EH (cell line): ENCODE measurements at regions not wholly inside any gene's neighbourhood (a gene's known extent, or its start where the extent isn't known, plus 50 kb on each side); places are given as distances from the start of the nearest gene placed in this dataset.

ENCODE experiments used
- DNase-seq: peaks from one replicate; pipeline ENCODE4 v3.0.0-alpha.2; 2015; ENCODE audit warnings: low read depth

GRCh38 chr11:13104619-13105236 is 95.6 kb downstream of the RASSF10 start:
- no peak for DNase-seq

- no peak for DNase-seq
Measured at GRCh38 chr11:13105237-13105844, 96.2 kb downstream of the RASSF10 start.

DNA sequence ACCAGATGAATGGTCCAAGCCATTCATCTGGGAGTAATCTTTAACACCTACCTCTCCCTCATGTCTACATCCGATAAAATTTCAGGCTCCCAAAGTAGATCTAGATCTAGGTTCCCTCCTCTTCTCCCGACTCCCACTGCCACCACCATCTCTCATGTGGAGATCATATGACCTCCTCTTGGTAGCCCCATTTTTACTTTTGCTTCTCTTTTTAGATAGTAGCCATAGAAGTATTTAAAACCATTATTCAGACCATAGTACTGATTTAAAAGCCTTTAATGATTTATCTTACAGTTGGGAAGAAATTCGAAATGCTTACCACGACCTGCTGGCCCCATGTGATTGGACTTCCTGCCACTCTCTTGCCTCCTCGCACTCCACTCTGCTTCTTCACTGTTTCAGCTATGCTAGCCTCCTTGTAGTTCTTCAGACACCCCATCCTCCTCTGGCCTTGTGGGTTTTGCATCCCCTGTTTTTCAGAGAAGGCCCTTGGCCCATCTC is 98.5 kb downstream of the RASSF10 start:
- DNase-seq: no peak

GRCh38 chr11:13108416-13108815 is 99.3 kb downstream of the RASSF10 start:
- no peak for DNase-seq

DNA sequence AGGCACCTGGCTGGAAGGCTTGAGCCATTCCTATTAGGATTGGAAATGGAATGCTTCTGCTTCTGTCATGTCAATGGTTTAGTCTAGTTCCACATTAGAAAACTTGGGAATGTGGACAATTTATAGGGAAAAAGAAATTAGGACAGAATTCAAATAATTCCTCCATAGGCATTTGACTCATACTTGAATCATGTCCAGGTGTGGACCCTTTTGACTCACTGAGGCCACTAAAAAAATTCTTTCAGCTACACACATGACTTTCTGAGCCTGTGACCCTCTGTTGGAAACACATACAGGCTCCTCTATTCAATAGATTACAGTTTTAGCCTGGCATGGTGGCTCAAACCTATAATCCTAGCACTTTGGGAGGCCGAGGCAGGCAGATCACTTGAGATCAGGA is 100.5 kb downstream of the RASSF10 start:
- DNase-seq: no peak

- no peak for DNase-seq
Measured at GRCh38 chr11:13110145-13110544, 101.0 kb downstream of the RASSF10 start.

GRCh38 chr11:13110929-13111812 is 102.1 kb downstream of the RASSF10 start:
- DNase-seq: peak; percentile 43

DNA sequence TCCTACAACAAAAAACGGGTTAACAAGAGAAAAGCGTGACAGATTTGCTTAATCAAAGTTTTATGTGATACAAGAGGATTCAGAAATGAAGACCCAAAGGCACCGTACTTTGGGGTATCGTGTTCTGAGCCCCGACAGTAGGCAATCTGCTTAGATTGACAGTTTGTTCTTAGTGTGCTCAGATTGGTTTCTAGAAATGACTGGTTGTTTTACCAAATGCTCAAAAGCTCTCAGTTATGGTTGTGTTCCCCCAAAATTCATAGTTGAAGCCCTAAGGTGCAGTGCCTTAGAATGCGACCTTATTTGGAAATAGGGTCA is 102.7 kb downstream of the RASSF10 start:
- no peak for DNase-seq

- no peak for DNase-seq
Measured at GRCh38 chr11:13114566-13115379, 105.7 kb downstream of the RASSF10 start.

GRCh38 chr11:13115380-13115675 is 106.2 kb downstream of the RASSF10 start:
- no peak for DNase-seq

DNA sequence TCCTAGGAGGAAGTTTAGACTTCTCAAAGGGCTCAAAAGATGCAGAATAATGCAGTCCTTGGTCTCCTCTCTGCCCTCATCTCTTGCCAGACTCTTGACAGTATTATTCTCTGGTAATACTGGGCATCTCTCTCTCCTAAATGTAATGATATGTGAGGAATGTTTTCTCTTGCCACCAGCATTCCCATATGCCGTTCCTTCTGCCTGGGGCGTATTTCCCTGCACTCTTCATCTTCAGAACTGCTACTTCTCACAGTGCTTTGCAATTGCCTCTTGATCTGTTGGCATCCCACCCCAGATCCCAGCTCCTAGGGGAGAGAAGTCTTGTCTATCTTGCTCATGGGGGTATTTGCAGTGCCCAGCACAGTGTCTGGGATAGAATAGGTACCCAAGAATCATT is 107.4 kb downstream of the RASSF10 start:
- DNase-seq: peak; percentile 81

GRCh38 chr11:13117344-13117743 is 108.2 kb downstream of the RASSF10 start:
- peak; percentile 16 for DNase-seq

GRCh38 chr11:13118194-13118593 is 109.1 kb downstream of the RASSF10 start:
- peak; percentile 99 for DNase-seq

DNA sequence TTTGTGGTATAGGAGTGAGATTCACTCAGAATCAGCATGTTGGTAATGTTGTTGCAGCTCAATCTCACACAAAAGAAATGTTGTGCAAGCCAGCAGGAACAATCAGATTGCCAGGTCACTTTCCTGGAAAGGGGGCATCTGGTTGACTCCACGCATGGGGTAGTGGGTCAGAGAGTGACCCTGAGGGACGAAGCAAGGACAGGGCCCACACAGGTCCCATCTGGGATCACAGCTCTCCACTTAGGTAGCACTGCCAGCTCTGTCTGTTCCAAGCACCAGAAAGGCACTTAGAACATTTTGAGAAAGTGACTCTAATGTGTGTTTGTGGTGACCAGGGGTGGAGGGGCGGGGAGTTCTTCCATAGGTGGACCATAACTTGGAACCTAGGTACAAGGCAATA is 109.5 kb downstream of the RASSF10 start:
- no peak for DNase-seq

DNA sequence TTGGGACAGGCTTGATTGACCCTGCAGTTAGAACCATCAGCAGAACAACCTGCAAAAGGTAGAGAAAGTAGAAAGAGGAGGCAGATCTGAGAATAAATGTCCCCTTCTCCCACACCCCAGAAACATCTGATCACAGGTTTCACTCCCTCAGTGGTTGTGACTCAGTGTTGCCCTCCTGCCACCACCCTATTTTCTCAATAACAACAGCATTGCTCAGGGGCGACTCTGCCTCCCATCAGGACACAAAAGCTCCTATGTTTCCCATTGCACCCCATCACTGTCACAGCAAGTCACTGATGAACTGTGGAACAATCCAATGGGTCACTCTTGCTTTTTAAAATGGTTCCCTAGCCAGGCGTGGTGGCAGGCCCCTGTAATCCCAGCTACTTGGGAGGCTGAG is 110.2 kb downstream of the RASSF10 start:
- peak; percentile 40 for DNase-seq

- DNase-seq: no peak
Measured at GRCh38 chr11:13119941-13120520, 110.9 kb downstream of the RASSF10 start.

DNA sequence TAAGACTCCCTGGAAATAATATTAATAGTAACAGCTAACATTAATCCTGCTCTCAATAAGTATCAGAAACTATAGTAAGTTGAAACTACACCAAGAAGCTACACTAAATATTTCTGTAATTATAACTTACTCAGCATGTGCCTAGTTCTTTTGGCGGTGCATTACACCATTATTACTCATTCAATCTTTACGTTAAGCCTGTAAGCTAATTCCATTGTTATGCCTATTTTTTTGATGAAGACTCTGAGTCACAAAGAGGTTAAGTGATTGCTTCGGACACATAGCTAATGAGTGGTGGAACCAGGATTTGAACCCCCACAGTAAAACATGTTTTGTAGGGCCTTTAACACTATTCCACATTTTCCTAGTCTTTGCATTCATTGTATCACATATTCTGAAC is 111.6 kb downstream of the RASSF10 start:
- peak; percentile 84 for DNase-seq

DNA sequence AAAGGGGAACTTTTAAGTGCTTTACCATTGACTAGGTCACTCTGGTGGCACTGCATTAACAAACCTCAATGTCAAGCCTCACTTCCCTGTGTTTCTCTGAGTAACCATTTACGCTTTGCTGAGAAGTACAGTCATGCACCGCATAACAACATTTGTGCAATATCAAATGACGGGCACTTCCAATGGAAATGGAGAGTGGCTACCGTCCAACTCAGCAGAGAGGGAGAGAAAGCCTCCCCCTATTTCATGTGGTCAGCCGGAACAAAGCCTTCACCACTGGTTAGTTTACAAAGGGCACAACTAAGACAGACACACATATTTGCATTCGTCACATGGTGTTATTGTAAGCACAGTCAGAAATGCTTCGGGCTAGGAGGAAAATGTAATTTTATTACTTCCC is 117.3 kb downstream of the RASSF10 start:
- peak; percentile 83 for DNase-seq

DNA sequence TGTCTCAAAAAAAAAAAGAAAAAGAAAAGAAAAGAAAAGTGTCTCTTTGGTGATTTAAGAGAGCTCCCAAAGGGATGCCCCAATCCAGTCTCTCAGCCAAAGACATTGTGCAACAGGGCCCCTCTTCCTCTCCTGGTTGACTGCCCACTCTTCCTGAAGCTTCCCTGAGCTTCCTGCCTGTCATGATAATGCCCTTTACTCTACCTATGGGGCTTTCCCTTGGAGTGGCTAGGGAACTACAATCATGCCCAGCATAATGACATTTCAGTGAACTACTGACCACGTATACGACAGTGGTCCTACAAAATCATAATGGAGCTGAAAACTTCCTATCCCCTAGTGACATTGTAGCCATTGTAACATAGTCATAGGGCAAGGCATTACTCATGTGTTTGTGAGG is 118.0 kb downstream of the RASSF10 start:
- no peak for DNase-seq

GRCh38 chr11:13128354-13128753 is 119.2 kb downstream of the RASSF10 start:
- DNase-seq: no peak

DNA sequence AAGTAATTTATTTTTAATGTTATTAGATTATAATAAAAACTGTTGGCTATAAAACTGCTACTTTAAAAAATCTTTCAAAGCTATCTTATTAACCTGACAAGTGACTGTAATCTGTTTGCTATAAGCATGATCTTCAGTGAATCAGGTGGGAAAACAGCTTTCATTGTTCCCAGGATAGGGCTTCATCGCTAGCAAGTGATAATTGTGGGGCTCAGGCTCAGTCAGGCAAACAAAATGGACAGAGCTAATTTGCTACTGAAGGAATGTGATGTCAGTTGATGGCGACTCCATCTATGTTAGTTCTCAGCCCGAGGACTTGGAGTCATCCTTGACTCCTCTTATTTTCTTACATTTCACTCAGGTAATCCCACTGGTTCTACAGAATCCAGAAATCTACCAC is 125.0 kb downstream of the RASSF10 start:
- DNase-seq: no peak

- no peak for DNase-seq
Measured at GRCh38 chr11:13134886-13135285, 125.8 kb downstream of the RASSF10 start.
